Retinal pigment epithelial cell (primary cell): ENCODE measurements at regions not wholly inside any gene's neighbourhood (a gene's known extent, or its start where the extent isn't known, plus 50 kb on each side); places are given as distances from the start of the nearest gene placed in this dataset.

ENCODE experiments used
- DNase-seq: peaks from one replicate; pipeline ENCODE4 v3.0.0-alpha.2; 2010; ENCODE audit warnings: low read depth
- H3K4me3 ChIP-seq: 2 replicates; pipeline ENCODE4 v1.5.1; 2011; ENCODE audit warnings: mild to moderate bottlenecking, low read length, control low read depth, moderate library complexity
- CTCF ChIP-seq: conservative IDR thresholded peaks from 2 replicates; pipeline ENCODE4 v1.5.1; 2011; ENCODE audit warnings: low read depth, low read length, control low read depth, inconsistent platforms

- DNase-seq: no peak
- H3K4me3 ChIP-seq: no peak overlapping the region
- no peak for TF ChIP-seq CTCF
Measured at GRCh38 chr18:33937270-33937816, 287.4 kb downstream of the NOL4 start.

GRCh38 chr18:33934258-33934657, 290.5 kb downstream of the NOL4 start:
- no peak overlapping the region for H3K4me3 ChIP-seq
- no peak for DNase-seq
- no peak for TF ChIP-seq CTCF

GRCh38 chr18:33928231-33928630, 296.5 kb downstream of the NOL4 start:
- no peak for DNase-seq
- TF ChIP-seq CTCF: no peak

DNA sequence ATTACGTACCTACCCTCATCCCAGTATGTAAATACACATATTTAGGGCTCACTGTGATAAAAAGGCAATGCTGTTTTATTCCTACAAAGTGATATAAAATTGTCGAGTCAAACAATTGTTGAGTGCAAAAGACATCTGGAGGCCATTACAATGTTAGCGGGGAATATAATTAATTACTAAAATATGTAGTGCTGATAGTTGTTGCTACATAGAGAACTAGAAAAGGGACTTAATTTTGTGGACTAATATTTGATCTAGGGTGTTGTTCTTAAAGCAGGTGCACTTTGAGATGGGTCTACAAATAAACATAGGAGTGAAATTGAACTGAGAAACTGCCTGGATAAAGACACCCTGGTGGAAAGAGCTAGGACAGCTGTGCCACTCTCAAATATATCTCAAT, 300.1 kb downstream of the NOL4 start:
- TF ChIP-seq CTCF: no peak
- no peak overlapping the region for H3K4me3 ChIP-seq
- no peak for DNase-seq

More at GRCh38 chr18:33928231-33928630, 296.5 kb downstream of the NOL4 start:
- H3K4me3 ChIP-seq: no peak overlapping the region

GRCh38 chr18:33923980-33924379, 300.7 kb downstream of the NOL4 start:
- no peak for TF ChIP-seq CTCF
- H3K4me3 ChIP-seq: no peak overlapping the region
- DNase-seq: no peak

DNA sequence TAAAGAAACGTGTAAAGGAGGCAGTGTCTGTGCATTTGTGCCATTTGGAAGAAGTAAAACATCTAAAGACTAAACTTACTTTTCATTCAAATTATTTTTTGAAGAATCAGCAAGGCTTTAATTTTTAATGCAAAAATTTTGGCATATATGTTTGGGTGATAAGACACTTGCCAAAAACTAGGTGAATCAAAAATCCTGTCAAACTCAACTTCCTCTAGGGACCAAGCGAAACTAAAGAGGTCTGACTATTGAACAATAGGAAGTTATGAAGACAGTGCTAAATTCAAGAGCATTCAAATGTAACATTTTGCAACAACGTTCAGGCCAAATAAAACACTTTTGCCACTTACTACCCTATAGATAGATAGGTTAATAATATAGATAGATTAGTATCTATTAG, 306.1 kb downstream of the NOL4 start:
- DNase-seq: no peak
- no peak for TF ChIP-seq CTCF

GRCh38 chr18:33916200-33916599, 308.5 kb downstream of the NOL4 start:
- peak; percentile 17 for TF ChIP-seq CTCF
- no peak for DNase-seq
- H3K4me3 ChIP-seq: no peak overlapping the region

More for the DNA sequence above, 306.1 kb downstream of the NOL4 start:
- no peak overlapping the region for H3K4me3 ChIP-seq
